AML-193 (cell line): ENCODE measurements at regions not wholly inside any gene's neighbourhood (a gene's known extent, or its start where the extent isn't known, plus 50 kb on each side); places are given as distances from the start of the nearest gene placed in this dataset.
"Not testable (repeated sequence)": the region's sequence is repeated elsewhere in the genome, so short reads cannot be mapped to it uniquely, and the experiment has no call there.

Experiments
- DNase-seq, 2 experiments: peaks; one replicate each; lab custom pipeline; 2025; lab: John Stamatoyannopoulos, UW

DNA sequence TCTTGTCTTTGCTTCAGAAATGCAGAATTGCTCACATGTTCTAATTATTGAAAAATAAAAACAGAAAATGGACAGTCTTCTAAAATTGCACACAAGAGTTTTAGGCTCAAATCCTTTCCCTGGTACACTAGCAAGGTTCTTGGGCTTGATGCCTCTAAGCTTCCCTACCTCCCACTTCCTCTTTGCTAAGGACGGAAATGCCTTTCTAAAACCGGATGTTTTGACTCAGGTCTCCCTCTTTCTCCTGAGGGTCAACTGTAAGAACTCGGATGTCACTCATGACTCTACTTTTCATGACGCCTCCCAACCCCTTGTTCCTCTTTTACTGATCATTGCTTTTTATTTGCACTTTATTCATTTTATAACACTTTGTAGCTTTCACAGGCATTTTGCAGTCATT is 613.5 kb downstream of the C6orf118 start:
- DNase-seq, result no peak

DNA sequence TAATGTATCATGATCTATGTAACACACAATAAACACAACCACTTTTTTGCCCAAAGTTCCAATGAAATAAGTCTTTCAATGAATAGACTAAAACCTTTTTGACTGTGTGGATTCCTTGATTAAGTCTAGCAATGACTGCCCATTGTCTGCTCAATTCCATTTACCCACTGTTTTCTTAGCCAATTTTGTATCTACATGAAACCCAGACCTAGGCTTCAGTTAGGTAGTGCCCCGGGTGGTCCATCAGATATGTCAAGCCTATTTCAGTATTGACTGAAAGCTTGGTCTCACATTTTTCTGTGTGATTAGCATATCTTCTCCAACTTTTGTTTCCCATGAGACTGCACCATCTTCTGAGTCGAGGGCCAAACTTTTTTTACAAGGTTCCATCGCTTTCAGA is 615.0 kb downstream of the C6orf118 start:
- DNase-seq, result no peak

DNA sequence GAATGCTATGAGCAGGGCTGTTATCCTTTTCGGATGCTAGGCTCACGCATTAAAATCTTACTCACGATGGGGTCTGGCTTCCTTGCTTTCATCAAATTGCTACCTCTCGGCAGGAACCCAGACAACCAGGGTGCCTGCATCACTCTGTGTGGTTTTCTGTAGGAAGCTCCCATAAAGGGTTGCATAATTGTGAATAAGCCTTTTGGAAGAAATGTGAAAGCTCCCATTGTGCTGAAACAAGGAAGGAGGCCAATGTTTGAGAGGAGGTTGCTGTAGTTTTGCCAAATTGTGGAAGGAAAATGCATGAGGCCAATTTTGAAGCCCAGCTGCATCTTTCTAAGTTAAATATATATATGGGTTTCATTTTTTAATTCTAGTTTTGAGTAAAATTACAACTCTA is 615.5 kb downstream of the C6orf118 start:
- DNase-seq, result no peak

DNA sequence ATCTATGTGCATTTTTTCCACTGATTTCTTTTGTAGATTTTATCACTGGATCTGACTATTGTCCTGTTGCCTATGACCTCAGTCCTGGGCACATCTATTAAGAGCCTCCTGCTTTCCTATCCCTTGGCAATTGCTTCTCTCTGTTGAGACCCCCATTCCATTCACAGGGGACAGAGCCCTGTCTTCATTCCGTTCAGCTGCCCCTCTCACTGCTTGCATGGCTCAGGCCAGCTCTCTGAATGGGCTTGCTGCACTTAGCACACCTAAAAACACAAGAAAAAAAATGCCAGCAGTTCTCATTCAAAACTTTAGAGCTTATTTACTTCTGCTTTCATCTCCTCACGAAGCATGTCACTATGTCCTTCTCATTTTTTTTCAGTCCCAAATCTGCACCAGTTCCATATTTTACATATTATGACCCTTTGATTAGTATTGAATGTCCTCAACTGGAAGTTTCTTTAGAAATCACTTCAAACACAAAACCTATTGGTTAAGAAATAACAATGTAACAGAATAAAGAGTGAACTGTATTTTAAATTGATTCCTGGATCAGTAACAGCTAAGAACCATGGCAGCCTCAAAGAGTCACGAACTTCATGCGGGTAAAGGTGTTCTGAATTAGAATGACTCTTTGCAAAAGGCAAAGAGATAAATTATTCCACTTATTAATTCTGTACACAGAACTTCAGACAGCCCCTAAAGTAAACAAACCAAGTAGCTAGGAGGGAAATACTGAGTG is 616.5 kb downstream of the C6orf118 start:
- DNase-seq, result no peak

DNA sequence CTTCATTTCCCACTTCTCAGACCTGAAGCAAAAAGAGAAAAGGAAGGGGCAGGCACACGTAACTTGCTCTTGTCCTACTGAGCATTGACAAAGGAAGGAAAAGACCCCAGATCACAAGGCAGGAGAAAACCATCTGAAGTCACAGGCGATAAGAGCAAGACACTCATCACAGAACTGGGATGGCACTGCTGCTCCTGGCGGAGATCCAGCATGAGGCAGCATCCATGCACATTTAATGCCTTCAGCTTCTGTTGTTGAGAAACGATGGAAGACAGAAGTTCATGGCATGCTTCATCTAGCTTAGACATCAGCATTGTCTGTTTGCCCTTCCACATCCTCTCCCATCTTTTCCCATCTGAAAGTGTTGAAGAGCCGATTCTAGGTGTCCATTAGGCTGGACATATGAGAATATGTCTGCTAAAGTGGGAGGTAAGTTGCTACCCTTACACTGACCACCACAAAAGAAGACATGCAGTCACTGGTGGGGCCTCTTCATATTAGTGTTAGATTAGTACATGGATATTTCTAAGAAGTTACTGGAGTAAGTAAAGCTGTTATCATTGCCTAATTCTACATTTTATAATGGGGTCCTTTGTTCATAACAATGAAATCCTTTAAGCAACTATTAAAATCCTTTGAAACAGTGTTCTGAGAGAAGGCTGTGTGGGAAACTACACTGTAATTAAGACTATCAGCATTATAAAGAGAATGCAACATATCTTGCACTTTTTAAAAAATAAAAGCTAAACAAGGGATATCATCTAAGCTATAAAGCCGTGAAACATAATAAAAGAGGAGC is 618.5 kb downstream of the C6orf118 start:
- DNase-seq, result no peak

DNA sequence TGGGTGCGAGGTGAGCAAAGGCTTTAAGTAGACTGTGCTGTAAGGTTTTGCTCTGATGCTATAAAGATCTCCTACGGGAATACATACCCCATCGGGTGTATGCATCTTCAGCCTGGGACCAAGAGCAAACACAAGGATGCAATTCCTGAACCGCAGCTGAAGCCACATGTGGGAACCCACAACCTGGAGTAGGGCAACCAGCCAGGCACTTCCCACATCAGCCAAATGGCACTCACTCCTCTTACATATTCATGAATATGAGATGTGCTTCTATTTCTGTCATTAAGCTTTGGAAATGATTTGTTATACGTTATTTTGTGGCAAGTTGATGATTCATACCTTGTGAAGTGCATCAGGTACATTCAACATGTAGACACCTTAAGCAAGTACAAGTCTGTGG is 619.2 kb downstream of the C6orf118 start:
- no peak for DNase-seq

DNA sequence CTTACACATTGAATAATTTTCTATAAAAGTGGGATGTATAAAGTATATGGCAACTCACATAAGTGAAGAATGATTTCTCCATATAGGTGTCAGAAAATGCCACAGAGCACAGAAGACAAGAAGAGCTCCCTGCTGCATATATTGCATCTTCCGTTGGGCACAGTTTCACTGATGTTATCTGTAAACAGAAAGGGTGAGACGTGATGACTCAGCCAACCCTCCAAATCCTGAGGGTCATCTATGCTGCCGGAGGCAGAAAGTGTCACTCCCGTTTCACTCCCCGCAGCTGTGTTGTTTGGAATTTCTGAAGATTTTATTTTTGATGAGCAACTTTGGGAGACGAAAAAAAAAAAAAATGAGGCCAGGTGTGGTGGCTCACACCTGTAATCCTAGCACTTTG is 644.1 kb downstream of the C6orf118 start:
- DNase-seq, result no peak

DNA sequence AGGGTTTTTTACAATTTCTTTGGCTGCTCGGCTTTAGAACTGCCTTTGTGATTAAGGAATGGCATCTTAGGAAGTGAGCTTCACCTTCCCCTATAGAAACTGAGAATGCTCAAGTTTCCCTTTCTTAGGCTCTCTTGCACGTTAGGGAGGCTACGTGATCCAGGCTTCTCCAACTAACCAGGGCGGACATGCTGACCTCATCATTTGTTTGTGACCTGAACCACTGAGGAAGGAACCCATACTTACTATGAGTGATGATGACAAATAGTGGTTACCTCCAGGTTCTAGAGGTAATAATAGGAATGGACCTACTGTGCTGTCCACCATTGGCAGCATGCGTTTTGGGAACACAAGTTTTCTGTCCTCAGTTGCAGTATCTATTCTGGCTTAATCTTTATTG is 645.8 kb downstream of the C6orf118 start:
- DNase-seq, result no peak

DNA sequence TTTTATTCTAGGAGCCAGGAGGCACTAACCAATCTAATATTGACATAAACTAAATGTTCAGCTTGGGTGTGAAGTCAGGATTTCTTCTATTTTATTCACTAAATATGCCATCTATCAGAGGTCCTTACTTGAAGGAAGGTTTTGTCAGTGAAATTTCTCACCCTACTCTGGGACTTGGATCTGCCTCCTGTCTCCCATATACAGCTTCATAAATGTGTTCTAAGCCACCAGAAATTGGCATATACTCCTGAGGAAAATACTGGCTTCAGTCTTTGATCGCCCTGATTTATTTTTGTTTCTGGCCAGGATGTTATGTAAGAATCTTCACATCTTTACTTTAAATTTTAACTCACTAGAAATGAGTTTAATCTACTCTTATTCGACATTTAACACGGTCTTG is 647.7 kb downstream of the C6orf118 start:
- DNase-seq, result no peak

DNA sequence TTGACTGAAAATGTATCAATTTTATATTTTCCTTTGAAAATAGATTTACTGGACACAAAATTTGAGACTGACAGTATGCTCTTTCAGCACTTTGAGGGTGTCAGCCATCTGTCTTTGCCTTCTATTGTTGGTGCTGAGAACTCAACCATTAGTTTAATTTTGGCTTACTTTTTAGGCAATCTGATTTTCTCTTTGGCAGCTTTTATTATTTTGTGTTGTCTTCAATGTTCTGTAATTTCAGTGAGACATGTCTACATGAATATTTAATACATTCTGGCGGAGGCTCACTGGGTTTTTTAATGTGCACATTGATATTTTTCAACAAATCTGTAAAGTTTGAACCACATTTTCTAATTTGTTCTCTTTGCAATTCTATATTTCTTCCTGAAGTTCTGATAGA is 648.6 kb downstream of the C6orf118 start:
- DNase-seq, result no peak

DNA sequence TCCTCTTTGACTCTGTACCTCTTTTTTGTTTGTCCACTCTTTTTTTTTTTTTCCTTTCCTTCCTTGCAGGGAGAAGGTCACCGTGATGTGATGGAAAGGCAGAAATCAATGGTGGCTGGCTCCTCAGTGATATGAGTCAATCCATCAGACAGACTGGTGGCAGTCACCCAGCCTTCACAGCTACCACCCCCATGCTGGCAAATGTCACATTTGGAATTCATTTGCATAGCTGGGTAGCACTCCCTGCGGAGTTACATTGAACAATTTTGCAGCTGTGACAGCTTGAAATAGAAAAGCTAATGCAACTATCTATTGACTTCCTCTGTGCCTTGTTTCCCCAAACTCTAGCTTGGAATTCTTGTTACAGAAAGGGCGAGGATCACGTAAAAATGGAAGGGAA is 668.4 kb downstream of the C6orf118 start:
- DNase-seq, result no peak

DNA sequence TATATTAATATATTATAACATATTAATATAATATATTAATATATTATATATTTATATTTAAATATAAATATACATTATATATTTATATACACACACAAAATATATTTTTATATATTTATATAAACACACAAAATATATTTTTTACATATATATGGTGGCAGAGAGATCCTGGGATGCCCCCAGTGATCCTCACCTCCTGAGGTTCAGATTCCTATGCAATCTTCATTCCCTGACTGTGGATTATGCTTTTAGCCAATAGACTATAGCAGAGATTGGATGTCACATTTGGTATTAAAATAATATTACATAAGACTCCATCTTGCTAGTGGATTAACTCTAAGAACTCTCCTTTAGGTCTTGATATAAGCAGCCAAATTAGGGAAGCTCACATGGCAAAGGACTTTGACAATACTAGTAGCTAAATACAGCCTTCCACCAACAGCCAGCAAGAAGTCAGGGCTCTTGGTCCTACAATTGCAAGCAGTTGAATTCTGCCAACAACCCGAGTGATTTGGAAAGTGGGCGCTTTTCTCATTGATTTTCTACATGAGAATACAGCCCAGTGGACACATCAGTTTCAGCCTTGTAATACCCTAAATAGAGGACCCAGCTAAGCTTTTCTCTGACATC is 681.0 kb downstream of the C6orf118 start:
- DNase-seq, result no peak

DNA sequence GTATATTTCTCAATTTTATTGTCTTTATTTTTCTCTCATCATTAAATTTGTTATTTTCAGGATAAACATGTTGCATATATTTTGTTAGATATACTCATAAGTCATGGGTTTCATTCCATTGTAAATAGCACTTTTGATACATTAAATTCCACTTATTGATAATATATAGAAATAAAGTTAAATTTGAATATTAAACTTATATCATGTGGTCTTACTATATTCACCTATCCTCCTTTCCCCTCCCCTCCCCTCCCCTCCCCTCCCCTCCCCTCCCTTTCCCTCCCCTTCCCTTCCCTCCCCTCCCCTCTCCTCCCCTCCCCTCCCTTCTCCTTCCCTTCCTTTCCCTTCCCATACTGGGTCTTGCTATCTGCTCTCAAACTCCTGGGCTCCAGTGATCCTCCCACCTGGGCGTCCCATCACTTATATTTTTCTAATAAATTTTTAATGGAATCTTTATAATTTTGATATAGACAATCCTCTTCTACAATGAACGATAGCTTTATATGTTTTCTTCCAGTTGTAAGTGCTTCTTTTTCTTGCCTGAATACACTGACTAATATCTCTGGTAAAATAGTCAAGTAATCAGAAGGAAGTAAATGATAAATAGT is 692.4 kb downstream of the C6orf118 start:
- no peak for DNase-seq

DNA sequence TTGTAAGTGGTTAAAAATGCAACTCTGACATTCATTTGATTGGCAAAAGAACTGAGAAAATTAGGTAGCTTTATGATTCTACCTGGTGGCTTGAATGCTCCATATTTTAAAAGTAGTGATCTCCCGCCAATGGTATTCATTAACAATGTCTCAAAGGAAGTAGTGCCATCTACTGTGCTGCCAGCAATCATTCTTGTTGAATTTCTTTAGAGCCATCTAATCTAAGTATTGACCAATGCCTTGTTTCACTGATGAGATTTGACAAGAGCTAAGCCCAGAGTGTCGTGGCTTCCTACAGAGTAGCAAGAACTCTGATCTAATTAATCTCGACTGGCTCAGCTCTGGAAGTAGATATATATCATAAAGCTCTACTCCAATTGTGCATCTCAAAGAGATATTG is 696.7 kb downstream of the C6orf118 start:
- DNase-seq, result no peak

DNA sequence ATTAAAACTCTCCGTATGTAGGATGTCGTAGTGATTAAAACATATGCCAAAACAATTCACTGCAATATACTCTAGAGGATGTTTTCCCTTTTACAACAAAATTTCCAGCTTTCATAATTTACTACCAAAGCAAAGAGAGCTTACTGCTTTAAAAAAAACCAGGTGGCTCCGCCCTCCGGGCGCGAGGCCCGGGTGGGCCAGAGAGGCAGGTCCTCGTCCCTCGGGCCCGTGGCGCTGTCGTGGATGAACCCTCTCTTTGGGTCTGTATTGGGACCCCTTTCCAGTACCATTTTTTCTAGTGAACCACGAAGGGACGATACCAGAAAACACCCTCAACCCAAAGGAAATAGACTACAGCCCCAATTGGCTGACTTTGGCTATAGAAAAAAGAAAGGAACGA is 698.5 kb downstream of the C6orf118 start:
- DNase-seq, result not testable (repeated sequence)

DNA sequence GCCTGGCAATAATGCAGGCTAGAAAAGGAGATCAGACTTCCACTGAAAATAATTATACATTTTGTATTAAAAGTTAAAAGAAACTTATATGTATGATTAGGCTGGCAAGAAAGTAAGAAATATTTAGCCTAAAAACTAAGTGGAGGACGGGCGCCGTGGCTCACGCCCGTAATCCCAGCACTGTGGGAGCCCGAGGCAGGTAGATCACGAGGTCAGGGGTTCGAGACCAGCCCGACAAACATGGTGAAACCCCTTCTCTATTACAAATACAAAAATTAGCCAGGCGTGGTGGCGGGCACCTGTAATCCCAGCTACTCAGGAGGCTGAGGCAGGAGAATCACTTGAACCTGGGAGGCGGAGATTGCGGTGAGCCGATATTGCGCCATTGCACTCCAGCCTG is 707.0 kb downstream of the C6orf118 start:
- DNase-seq, result not testable (repeated sequence)

DNA sequence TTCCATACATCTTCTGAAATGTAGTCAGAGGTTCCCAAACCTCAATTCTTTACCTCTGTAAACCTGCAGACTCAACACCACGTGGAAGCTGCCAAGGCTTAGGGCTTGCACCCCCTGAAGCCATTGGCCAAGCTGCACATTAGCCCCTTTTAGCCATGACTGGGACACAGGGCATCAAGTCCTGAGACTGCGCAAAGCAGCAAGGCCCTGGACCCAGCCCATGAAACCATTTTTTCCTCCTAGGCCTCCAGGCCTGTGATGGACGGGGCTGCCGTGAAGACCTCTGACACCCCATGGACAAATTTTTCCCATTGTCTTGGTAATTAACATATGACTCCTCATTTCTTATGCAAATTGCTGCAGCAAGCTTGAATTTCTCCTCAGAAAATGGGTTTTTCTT is 727.8 kb downstream of the C6orf118 start:
- DNase-seq, result no peak

DNA sequence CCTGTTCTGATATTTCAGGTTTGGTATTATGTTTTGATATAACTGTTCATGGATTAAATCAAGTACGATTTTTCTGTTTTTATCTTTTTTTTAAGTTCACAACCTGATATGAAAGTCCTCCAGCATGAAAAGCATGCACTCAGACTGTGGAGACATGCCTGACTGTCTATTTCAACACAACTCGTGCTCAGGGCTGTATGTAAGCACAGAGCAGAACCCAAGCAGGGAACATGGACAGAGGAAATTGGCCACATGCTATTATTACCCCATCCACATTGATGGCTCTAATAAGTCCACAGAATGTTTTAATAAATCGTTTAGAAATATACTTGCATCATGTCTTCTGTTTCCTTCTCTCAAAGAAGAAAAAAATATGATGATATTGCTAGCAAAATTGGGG is 730.4 kb downstream of the C6orf118 start:
- DNase-seq, result no peak

DNA sequence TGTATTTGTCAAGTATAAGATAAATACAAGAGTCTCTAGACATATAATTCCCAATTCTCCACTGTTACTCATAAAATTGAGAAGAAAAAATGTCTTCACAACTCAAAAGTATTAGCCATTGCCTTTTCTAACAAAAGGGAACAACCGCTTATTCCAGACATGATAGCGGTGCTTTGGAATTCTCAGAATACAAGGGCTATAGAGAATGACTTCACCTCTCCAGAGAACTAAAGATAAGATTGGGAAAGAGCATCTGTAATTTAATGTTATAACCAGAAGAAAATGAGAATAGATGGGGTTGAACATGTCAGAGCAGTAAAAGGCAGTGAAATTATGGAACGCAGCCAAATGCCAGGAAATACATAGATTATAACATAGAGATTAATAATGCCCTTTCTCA is 730.8 kb downstream of the C6orf118 start:
- no peak for DNase-seq

DNA sequence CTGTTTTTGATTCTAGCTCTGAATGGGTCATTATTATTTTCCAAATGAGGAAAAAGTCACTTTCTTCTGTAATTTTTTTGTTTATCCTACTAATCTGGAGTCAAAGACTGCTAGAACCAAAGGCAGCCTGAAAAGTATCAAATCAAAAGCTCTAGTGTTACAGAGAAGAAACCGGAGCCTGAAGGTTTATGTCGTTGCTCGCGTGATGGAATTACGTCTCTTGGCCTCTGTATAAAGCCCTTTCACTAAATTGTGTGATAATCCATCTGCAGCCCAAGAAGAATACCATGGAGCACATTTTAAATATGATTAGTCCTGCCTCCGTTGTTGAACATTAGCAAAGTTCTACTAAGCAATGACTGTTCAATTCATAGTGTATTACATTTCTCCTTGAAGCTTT is 738.6 kb downstream of the C6orf118 start:
- DNase-seq, result no peak

DNA sequence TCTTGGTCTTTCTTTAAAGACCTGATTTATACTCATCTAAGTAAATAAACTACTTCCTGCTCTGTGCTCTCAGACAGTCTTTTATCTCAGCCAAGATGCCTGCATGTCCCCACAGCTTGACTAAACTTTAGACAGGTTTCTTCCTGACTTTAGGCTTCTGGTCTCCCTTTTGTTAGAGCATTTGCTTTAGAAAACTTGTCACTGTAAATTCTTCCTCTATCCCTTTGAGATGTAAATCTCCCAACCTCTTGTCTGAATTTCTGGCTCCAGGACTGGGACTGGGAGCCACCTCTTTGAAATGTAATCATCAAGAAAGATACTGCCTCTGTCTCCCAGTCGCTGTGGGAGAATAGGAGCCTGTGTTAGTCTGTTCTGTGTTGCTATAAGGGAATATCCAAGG is 739.9 kb downstream of the C6orf118 start:
- DNase-seq, result no peak

DNA sequence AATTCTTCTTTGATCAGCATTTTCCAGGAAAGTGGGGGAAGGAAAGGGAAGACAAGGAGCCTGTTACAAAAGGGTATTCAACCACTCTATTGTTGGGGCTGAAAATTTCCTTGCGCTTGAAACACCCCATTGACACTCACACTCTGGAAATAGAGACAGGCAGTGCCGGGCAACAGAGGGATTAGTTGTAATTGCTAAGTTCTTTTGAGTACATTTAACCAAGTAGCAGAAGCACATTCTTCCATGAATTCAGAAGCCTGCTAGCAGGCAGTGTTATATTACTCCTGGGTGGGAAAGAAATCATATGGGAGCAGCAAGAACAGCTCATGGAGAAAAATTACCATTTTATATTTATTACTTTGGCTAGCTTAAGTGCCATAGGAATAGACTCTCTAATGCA is 745.5 kb downstream of the C6orf118 start:
- no peak for DNase-seq

DNA sequence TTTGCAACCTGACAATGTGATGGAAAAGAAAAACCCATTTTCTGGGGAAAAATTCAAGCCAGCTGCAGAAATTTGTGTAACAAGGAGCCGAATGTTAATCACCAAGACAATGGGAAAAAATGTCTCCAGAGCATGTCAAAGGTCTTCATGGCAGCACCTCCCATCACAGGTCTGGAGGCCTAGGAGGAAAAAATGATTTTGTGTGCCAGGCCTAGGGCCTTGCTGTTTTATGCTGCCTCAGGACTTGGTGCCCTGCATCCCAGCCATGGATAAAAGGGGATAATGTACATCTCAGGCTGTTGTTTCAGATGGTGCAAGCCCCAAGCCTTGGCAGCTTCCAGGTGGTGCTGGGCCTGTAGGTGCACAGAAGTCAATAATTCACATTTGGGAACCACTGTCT is 747.7 kb downstream of the C6orf118 start:
- no peak for DNase-seq
